ENCODE measurements at regions not wholly inside any gene's neighbourhood (a gene's known extent, or its start where the extent isn't known, plus 50 kb on each side); places are given as distances from the start of the nearest gene placed in this dataset.

- Histone ChIP-seq H4K20me1 (ENCODE audit: insufficient read depth) (no peaks in the 10 kb centered on the region; the same call in 1 of the 2 replicates), H3K27ac (ENCODE audit: low read depth, low read length) (no peak overlapping the region), H3K36me3 (ENCODE audit: control insufficient read depth in 1 of 2, insufficient read depth in 2 of 2, low read length in 2 of 2) (no peaks in the 10 kb centered on the region), H3K79me2 (ENCODE audit: insufficient read depth, low read length) (no peaks in the 10 kb centered on the region), H3K9ac (ENCODE audit: low read length) (no peak overlapping the region), H3K4me2 (ENCODE audit: low read length) (no peak overlapping the region), H3K9me2 (ENCODE audit: insufficient read depth) (no peaks in the 10 kb centered on the region), H3K27me3 (ENCODE audit: insufficient read depth, low read length) (no peaks in the 10 kb centered on the region), H3K4me3 (replicated peaks in 1 of 2; ENCODE audit: low read depth in 1 of 2, low read length in 2 of 2) (no peak overlapping the region), H3K4me1 (ENCODE audit: control insufficient read depth in 1 of 2, insufficient read depth in 2 of 2, low read length in 2 of 2) (no peaks in the 10 kb centered on the region), H2AFZ (ENCODE audit: low read depth, low read length, poor library complexity, severe bottlenecking) (no peak overlapping the region), H3K9me3 (ENCODE audit: control insufficient read depth in 1 of 2, insufficient read depth in 1 of 2, low read depth in 1 of 2, low read length in 2 of 2) (peaks cover 0 to 6% of the 10 kb centered on the region in 2 experiments; a peak in 2 of 4 replicates)
- RAD21 ChIA-PET (ENCODE audit: low non-redundant PET in 1 of 2, low total read pairs in 2 of 2, uncharacterized antibody in 2 of 2, unreplicated experiment in 2 of 2), result no interaction called here
- TF ChIP-seq JUND (IDR thresholded peaks at IDR 0.05) (no peak), CTCF (IDR thresholded peaks at IDR 0.05 in 2 of 3, conservative IDR thresholded peaks at IDR 0.05 in 1 of 3; ENCODE audit: borderline replicate concordance in 1 of 3, insufficient read depth in 1 of 3, low read depth in 2 of 3, low read length in 2 of 3) (no peak), RAD21 (IDR thresholded peaks at IDR 0.05; ENCODE audit: low read depth) (no peak), SP1 (IDR thresholded peaks at IDR 0.05; ENCODE audit: low read depth) (no peak)
- POLR2A ChIA-PET, result no interaction called here
- no TSS peak for BruUV-seq (replicated peaks)
- ATAC-seq (no peak), DNase-seq (ENCODE audit: low read depth, low spot score) (no peak)
- intact Hi-C loops (cut with micrococcal nuclease), result no loop called here
- CTCF ChIA-PET, result no interaction called here
Measured at GRCh38 chr18:66749030-66749429, 145.1 kb upstream of the CDH19 start.

GRCh38 chr18:66742832-66743231 lies 138.9 kb upstream of the CDH19 start:
- H3K4me2 ChIP-seq (ENCODE audit: low read length), result no peak overlapping the region
- ChIA-PET POLR2A (no interaction called here), RAD21 (ENCODE audit: low non-redundant PET in 1 of 2, low total read pairs in 2 of 2, uncharacterized antibody in 2 of 2, unreplicated experiment in 2 of 2) (no interaction called here), CTCF (no interaction called here)
- ATAC-seq (no peak), DNase-seq (ENCODE audit: low read depth, low spot score) (no peak)
- H3K27me3 ChIP-seq (ENCODE audit: insufficient read depth, low read length), result no peaks in the 10 kb centered on the region
- H3K9me3 ChIP-seq (ENCODE audit: control insufficient read depth in 1 of 2, insufficient read depth in 1 of 2, low read depth in 1 of 2, low read length in 2 of 2), result peaks cover 0 to 10% of the 10 kb centered on the region in 2 experiments; a peak in 2 of 4 replicates
- no peak overlapping the region for H3K27ac ChIP-seq (ENCODE audit: low read depth, low read length)
- intact Hi-C loops (cut with micrococcal nuclease), result no loop called here
- no TSS peak for BruUV-seq (replicated peaks)
- no peaks in the 10 kb centered on the region for H3K4me1 ChIP-seq (ENCODE audit: control insufficient read depth in 1 of 2, insufficient read depth in 2 of 2, low read length in 2 of 2)
- H3K36me3 ChIP-seq (ENCODE audit: control insufficient read depth in 1 of 2, insufficient read depth in 2 of 2, low read length in 2 of 2), result no peaks in the 10 kb centered on the region
- H2AFZ ChIP-seq (ENCODE audit: low read depth, low read length, poor library complexity, severe bottlenecking), result no peak overlapping the region
- no peaks in the 10 kb centered on the region for H3K79me2 ChIP-seq (ENCODE audit: insufficient read depth, low read length)
- H4K20me1 ChIP-seq (ENCODE audit: insufficient read depth), result no peaks in the 10 kb centered on the region; the same call in 1 of the 2 replicates
- TF ChIP-seq, protein P1, sequence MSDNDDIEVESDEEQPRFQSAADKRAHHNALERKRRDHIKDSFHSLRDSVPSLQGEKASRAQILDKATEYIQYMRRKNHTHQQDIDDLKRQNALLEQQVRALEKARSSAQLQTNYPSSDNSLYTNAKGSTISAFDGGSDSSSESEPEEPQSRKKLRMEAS (IDR thresholded peaks at IDR 0.05), result no peak
- TF ChIP-seq RAD21 (IDR thresholded peaks at IDR 0.05; ENCODE audit: low read depth) (no peak), SP1 (IDR thresholded peaks at IDR 0.05; ENCODE audit: low read depth) (no peak), FOSL1 (IDR thresholded peaks at IDR 0.05; ENCODE audit: low read depth) (no peak)
- no peaks in the 10 kb centered on the region for H3K9me2 ChIP-seq (ENCODE audit: insufficient read depth)
- H3K4me3 ChIP-seq (replicated peaks in 1 of 2; ENCODE audit: low read depth in 1 of 2, low read length in 2 of 2), result no peak overlapping the region
- no peak overlapping the region for H3K9ac ChIP-seq (ENCODE audit: low read length)

Measured in HCT116 (cell line).